Rectal smooth muscle tissue (tissue), 1 donor: ENCODE measurements at regions not wholly inside any gene's neighbourhood (a gene's known extent, or its start where the extent isn't known, plus 50 kb on each side); places are given as distances from the start of the nearest gene placed in this dataset.

Source experiments
- H3K27ac ChIP-seq: one replicate; pipeline ENCODE4 v1.7.0; 2013; ENCODE audit warnings: low read depth, low read length, inconsistent platforms
- H3K27me3 ChIP-seq: one replicate; pipeline ENCODE4 v1.7.0; 2013; ENCODE audit warnings: low read length; ENCODE audit not compliant: control insufficient read depth, insufficient read depth
- H3K36me3 ChIP-seq: one replicate; pipeline ENCODE4 v1.7.0; 2013; ENCODE audit warnings: low read length; ENCODE audit not compliant: control insufficient read depth, insufficient read depth
- H3K4me1 ChIP-seq: one replicate; pipeline ENCODE4 v1.7.0; 2013; ENCODE audit warnings: low read length; ENCODE audit not compliant: control insufficient read depth, insufficient read depth
- H3K4me3 ChIP-seq: one replicate; pipeline ENCODE4 v1.7.0; 2013; ENCODE audit warnings: low read length
- H3K9ac ChIP-seq: one replicate; pipeline ENCODE4 v1.7.0; 2013; ENCODE audit warnings: low read length

- H3K4me1 ChIP-seq = no peaks in the 10 kb centered on the region
- no peaks in the 10 kb centered on the region for H3K36me3 ChIP-seq
- H3K27me3 ChIP-seq = no peaks in the 10 kb centered on the region
- H3K9ac ChIP-seq = no peak overlapping the region
- no peak overlapping the region for H3K4me3 ChIP-seq
- no peak overlapping the region for H3K27ac ChIP-seq
Observed at GRCh38 chr18:24799720-24800119, 339.3 kb downstream of the HRH4 start.

DNA sequence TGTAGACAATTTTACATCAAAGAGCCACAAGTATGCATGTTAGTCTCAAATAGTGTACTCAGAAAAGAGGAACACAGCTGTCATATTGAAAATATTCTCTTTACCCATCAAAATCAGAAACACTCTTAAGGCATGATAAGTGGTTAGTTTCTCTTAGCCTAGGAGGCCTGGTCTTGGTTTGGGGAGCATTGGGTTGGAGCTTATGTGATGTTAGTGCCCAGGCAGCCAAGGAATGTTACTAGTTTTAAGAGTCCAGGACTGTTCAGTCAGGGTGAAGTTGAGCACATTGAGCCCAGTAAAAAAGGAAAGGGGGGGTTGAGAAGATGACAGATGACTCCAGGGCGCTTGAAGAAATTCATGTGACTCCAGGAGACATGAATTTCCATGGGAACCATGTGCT is 340.6 kb downstream of the HRH4 start:
- no peaks in the 10 kb centered on the region for H3K27me3 ChIP-seq

GRCh38 chr18:24802456-24802855 is 342.0 kb downstream of the HRH4 start:
- Histone ChIP-seq H3K4me3 (no peak overlapping the region), H3K4me1 (no peaks in the 10 kb centered on the region), H3K27me3 (no peaks in the 10 kb centered on the region), H3K36me3 (no peaks in the 10 kb centered on the region), H3K27ac (no peak overlapping the region), H3K9ac (no peak overlapping the region)

More for the DNA sequence above, 340.6 kb downstream of the HRH4 start:
- Histone ChIP-seq H3K4me3 (no peak overlapping the region), H3K4me1 (no peaks in the 10 kb centered on the region), H3K36me3 (no peaks in the 10 kb centered on the region), H3K27ac (no peak overlapping the region), H3K9ac (no peak overlapping the region)

DNA sequence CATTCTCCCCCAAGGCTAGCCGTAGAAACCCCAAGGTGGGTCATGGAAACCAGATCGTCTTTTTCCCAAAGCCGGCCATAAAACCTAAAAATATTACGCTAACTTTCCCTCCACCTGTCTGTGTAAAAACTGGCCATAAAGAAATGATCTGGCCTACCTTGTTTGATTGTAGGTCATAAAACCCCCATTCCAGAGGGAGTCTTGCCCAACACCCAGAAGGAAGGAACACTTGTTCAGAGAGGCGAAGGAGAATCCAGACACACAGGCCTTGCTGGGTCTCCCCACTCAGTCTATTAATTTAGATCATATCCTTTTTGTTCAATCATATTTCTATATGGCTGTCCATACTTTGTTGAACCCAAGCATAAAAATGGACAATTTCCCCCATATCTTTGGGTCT is 344.7 kb downstream of the HRH4 start:
- Histone ChIP-seq H3K4me1 (no peaks in the 10 kb centered on the region), H3K36me3 (no peaks in the 10 kb centered on the region), H3K27me3 (no peaks in the 10 kb centered on the region), H3K9ac (no peak overlapping the region), H3K27ac (no peak overlapping the region), H3K4me3 (no peak overlapping the region)

DNA sequence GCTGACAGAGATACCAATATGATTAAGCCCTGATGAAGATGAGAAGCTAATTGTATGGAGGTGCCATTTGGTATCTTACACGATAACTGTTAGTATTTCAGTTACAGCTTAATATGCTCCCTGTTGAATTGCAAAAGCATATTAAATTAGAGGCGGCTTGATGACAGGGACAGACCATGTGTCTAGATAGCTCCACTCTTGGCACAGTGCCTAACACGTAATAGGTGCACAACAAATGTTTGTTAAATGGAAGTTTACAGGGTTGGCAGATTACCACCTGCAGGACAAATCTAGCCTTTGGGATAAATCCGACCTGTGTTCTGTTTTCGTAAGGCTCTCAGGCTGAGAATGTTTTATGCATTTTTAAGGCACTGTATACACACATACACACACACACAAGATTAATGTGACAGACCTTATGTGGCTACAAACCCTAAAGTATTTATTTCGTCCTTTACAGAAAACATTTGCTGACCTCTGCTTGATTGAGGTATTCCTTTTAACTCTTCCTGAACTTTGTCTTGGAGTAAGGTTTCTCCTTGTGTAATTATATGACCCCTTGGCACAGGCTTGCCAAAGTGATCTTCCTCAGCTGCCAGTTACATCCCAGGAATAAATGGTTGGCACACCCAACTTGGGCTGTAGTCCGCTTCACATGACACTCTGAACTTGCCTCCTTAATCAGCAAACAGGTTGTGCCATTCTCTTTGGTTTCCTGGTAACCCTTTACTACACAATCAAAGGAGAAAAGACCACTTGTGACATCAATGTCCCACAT is 348.9 kb downstream of the HRH4 start:
- Histone ChIP-seq H3K27me3 (no peaks in the 10 kb centered on the region), H3K4me3 (no peak overlapping the region), H3K27ac (no peak overlapping the region), H3K36me3 (no peaks in the 10 kb centered on the region), H3K4me1 (no peaks in the 10 kb centered on the region), H3K9ac (no peak overlapping the region)

- H3K4me1 ChIP-seq = no peaks in the 10 kb centered on the region
- no peaks in the 10 kb centered on the region for H3K27me3 ChIP-seq
- H3K36me3 ChIP-seq = no peaks in the 10 kb centered on the region
- no peak overlapping the region for H3K4me3 ChIP-seq
- H3K9ac ChIP-seq = no peak overlapping the region
- H3K27ac ChIP-seq = no peak overlapping the region
Observed at GRCh38 chr18:24810561-24811305, 350.3 kb downstream of the HRH4 start.

- no peak overlapping the region for H3K4me3 ChIP-seq
- no peak overlapping the region for H3K27ac ChIP-seq
- H3K4me1 ChIP-seq = no peaks in the 10 kb centered on the region
- no peaks in the 10 kb centered on the region for H3K27me3 ChIP-seq
- no peak overlapping the region for H3K9ac ChIP-seq
- no peaks in the 10 kb centered on the region for H3K36me3 ChIP-seq
Observed at GRCh38 chr18:24811950-24812681, 351.7 kb downstream of the HRH4 start.

DNA sequence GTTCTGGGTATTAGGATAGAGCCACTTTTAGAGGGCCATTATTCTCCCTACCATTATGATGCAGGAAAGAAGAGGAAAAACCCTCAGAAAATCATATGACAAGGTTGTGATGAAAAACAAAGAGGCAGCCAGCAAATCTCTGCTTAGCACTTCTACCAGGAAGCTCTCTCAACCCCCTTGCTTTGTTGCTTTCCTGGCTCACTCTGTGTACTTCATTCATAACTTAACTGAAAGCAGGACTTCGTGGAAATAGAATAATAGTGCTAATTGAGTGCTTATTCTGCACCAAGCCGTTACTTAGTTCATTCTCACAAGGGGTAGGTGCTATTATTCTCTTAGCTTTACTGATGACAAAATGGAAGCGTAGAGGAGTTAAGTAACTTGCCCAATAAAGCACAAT is 354.1 kb downstream of the HRH4 start:
- H3K27ac ChIP-seq = no peak overlapping the region
- no peaks in the 10 kb centered on the region for H3K27me3 ChIP-seq
- no peak overlapping the region for H3K4me3 ChIP-seq
- no peak overlapping the region for H3K9ac ChIP-seq
- no peaks in the 10 kb centered on the region for H3K36me3 ChIP-seq
- no peaks in the 10 kb centered on the region for H3K4me1 ChIP-seq

GRCh38 chr18:24817150-24817549 is 356.7 kb downstream of the HRH4 start:
- H3K4me1 ChIP-seq = no peaks in the 10 kb centered on the region
- no peak overlapping the region for H3K4me3 ChIP-seq
- no peaks in the 10 kb centered on the region for H3K27me3 ChIP-seq
- H3K36me3 ChIP-seq = no peaks in the 10 kb centered on the region
- H3K9ac ChIP-seq = no peak overlapping the region
- H3K27ac ChIP-seq = no peak overlapping the region

DNA sequence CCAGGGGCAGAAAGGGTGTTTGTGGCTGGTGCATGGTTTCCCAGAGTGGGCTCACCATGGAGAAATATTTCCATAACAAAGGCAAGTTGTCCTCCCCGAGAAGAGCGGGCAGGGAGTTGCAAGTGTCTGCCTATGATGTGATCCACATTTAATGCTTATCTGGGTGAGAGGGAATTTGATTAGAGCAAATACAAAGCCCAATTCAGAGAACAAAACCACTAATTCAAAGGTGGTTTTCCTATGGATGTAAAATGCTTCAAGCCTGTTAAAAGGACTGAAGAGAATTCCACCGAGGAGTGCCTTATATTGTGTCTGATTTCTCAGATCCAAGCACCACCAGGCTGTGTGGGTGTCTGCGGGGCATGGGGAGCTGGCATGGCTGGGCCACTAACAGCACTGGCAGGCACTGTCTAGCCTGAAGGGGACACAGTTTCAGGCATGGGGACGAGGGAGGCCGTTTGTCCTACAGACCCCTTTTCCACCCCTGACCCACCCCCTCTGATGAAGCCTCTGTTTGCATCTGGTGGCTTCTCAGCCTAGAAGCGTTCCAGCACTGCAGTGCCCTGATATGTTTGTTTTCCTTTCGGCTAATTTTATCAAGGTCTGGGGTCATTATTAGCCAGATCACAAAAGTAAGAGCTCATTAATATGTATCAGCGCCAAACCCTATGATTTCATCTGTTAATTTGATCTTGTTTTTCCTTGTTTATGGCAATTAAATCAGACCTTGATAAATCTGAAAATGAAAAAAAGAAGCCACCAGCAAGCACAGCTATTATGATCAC is 357.3 kb downstream of the HRH4 start:
- H3K4me1 ChIP-seq = no peaks in the 10 kb centered on the region
- H3K4me3 ChIP-seq = no peak overlapping the region
- H3K9ac ChIP-seq = no peak overlapping the region
- no peaks in the 10 kb centered on the region for H3K36me3 ChIP-seq
- no peak overlapping the region for H3K27ac ChIP-seq
- no peaks in the 10 kb centered on the region for H3K27me3 ChIP-seq

GRCh38 chr18:24818441-24818840 is 358.0 kb downstream of the HRH4 start:
- no peaks in the 10 kb centered on the region for H3K27me3 ChIP-seq
- no peak overlapping the region for H3K9ac ChIP-seq
- H3K4me1 ChIP-seq = no peaks in the 10 kb centered on the region
- H3K27ac ChIP-seq = no peak overlapping the region
- no peaks in the 10 kb centered on the region for H3K36me3 ChIP-seq
- no peak overlapping the region for H3K4me3 ChIP-seq
